ENCODE measurements at regions not wholly inside any gene's neighbourhood (a gene's known extent, or its start where the extent isn't known, plus 50 kb on each side); places are given as distances from the start of the nearest gene placed in this dataset.

DNA sequence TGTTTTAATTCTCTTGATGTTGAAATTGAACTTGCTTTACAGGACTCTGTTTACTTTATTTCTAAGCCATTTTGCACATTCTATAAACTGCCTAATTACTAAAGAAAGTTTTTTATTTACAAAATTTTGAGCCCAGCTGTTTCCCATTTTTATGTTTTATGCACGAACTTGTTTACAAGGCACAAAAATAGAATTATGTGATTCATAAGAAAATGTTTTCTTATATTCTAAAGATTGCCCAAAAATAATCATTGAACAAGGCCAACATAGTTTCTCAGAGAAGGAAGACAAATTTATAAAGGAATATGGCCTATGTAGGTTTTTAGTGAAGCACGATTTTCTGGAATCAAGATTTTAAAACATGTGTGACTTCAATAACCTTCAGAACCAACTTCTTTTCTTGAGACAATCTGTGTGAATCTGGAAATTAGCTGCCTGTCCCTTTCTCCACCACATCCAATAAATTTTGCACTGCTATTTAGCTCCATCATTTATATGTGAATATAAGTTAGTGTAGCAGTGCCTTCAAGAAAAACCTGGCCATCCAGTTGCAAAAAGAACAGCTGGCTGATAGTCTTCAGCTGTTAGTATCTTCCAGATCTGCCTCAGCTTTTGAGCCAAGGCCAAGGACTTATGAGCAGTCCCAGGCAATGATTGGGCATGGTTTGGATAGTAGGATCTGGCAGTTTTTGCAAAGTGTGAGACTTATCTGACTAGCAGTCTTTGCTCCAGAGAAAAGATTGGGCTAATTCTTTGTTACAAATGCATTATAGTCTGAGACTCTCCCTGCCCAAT, 253.2 kb upstream of the COL3A1 start:
- peak; percentile 90 for DNase-seq (ENCODE audit: low spot score)

DNA sequence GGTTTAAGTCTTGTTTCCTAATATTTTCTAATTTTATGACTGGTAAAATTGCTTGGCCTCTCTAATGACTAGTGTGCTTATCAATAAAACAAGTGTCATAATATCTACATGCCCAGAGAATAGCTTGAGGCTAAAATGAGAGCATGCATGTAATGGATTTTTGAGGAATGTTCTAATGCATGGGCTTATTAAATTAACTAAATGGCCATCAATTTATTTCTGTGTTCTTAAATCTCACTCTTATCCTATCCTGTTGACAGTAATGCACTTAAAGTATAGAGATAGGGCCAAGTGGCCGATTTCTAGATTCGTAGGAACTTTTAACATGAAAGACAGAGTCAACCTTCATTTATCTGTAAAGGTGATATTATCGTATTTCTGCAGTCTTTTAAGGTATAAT, 252.4 kb upstream of the COL3A1 start:
- no peak for DNase-seq (ENCODE audit: low spot score)

DNA sequence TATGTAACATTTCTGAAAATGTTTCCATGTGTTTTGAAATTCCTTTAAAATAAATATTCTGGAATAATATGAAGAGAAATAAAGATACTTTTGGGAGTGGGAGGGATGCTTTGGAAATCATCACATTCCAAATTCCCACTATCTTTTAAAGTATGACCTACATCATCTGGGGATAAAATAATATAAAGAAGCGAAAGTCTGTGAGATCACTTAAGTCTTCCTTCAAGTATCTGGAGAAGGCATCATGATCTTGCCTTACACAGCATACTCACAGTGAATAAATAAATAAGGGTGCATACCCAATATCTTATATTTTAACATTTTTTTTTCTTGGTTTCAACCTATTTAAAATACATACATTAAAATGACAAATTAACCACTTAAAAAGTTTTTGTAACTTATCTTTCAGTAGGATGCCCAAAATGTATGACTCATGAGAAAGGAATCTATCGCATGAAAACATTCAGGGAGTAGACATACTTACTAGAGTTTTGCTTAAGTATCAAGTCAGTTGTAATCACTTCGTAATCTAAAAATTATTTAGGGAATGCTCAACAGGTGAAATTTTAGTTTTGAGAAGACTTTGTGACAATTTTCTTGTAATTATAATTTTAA, 248.3 kb upstream of the COL3A1 start:
- DNase-seq (ENCODE audit: low spot score) = peak; percentile 58

DNA sequence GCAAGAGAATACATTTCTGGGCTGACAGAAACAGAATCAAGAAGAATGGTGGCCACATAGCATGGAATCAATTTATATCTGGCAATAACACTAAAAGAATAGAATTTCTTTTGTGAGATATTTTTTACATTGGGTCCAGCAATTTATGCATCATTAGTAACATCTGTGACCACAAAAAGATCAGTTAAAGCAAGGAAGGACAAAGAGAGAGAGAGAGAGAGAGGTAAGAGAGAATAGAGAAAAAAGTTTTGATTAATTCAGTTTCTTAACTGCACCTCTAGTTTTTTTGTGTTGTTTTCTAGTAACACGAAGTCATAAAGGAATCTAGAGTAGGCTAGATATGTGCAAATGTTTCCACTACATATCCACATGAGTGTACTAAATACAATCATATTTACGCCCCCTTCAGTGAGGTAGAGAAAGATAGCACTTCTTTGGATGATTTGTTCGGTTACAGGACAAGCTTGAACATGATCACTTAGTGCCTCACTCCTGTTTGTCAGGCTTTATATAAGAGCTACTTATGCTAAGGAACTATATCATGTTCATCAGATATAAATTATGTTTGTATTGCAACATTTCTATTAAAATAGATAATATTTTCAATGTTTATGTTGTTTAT, 247.4 kb upstream of the COL3A1 start:
- no peak for DNase-seq (ENCODE audit: low spot score)

DNA sequence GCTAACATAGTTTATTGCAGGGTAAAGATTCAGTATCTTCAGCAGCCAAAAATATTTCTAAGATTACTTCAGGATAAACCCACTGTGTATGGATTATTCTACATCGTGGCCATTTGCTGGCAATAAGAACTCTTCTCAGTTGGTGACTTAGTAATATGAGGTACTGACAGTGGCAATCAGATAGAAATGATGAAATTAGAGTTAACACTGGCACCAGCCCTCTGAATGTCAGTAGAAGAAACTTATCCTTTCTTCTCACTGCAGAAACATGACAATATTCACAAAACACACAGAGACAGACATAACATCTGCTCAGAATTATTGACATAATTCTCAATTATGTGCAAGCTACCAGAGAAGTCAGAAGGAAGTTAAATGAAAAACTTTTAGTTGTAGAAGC, 246.3 kb upstream of the COL3A1 start:
- DNase-seq (ENCODE audit: low spot score) = no peak

DNA sequence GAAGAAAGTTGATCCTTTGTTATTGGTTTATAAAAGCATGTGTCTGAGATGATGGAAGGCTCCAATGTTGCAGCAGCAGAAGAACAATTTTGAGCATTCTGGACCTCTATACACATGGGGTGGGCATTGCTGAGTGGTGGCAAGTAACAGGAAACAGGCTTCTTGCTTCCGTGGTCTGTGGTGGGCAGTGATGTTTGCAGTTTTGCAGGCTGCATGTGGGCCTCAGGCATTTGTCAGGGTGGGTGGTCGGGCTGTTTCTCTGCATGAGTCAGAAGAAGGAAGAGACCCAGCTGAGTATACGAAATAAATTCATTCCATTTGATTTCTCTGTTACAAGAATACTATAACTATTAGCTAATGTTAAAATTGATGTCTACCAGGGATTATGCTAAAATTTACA, 239.5 kb upstream of the COL3A1 start:
- DNase-seq (ENCODE audit: low spot score) = no peak

DNA sequence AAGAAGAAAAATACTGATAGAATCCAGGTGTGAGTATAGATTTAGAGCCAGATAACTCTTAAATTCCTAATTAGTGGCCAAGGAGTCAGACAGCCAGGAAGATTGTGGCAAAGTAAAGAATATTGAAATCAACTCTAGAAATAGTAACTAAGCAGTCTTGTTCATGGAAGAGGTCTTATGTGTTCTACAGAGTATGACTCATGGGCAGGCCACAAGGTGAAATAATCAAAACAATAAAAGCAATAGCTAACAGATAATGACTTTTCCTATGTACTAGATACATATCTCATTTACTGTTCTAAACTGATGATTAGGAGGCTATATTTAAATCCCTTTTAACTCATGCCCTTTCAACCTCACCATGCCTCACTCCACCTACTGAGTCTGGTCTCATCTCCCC, 227.4 kb upstream of the COL3A1 start:
- DNase-seq (ENCODE audit: low spot score) = no peak

DNA sequence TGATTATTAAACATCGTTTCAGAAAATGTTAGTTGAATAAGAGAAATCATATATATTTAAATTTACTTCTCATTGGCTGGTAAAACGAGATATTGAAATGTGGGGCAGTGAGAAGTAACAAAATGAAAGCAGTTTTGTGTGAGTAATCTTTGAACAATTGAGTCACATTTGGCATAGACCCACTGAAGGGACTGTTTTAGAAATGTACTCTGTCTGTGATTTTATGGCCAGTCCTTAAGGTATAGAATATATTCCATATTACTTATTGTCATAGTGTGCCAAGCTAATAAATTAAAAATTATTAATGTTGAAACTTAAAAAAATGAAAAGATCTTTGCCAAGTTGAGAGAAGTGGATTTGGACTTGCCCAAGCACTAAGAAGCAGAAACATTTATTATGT, 222.4 kb upstream of the COL3A1 start:
- DNase-seq (ENCODE audit: low spot score) = no peak

DNA sequence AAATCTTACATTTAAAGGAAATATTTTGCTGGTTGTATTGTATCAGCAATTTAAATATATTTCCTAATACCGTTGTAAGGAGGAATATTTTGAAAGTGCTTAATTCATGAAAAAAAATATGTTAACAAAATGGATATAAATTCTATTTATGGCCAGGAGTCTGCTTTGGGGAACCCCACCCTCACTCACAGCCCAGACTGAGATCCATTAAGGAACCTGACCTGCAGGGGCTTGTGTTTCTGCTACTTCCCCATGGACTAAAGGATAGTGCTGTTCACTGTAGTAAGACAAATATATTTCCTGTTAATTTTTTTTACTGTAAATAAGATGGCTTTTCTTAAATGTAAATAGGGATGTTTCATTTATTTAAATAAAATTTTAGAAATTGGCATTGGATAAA, 221.9 kb upstream of the COL3A1 start:
- DNase-seq (ENCODE audit: low spot score) = no peak

DNA sequence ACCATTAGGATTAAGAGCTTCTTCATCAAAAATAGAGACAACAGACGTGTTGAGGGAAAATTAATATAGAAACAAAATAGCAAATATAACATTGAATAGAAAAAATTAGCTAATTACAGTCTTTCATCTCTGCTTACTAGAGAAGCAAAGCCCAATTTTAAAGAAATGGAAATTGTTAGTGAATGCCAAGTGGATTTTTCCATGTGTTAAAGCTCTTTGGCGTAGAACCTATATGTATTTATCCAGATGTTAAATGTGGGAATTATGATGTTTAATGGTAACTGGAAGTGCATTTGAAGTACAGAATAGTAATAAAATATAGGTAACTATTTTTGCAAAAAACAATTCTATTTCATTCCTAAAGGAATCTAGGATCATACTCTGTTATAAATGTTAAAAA, 212.0 kb upstream of the COL3A1 start:
- no peak for DNase-seq (ENCODE audit: low spot score)

DNA sequence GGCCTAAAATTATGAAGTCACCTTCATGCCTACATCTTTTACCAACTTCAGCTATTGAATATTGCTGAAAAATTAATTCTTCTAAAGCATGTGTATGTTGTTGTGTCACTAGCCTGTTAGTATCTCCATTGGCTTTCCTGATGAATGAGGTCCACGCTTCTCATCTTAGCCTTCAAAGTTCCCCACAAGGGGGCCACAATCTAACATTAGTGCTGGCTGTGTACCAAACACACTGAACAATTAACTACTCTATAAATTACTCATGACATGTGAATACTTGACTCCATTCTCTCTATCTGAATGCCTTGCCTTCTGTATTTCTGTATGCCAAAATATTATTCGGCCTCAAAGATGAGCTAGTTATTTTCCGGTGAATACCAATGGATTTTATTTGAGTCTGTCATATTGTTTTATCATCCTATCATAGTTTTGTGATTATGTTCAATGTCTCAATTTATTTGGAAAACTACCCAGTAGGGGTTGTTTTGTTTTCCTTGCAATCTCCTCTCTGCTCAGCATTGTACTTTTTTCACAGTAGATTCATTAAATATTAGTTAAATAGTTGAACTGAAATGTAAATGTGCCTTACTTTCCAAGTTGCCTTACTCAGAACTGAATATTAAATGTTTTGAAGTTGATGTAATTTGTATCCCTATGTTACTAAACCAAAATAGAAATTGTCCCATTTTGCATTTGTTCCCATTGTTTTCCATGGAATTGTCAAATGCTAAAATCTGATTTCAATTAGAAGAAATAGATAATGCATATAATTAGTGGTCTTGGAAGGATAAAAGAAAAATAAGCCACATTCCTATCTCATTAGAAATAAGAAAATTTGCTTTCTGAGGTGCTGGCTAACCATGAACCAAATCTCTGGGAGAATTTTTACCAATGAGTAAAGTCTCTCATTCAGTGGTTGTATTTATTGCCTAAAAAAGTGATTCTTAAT, 208.4 kb upstream of the COL3A1 start:
- peak; percentile 39 for DNase-seq (ENCODE audit: low spot score)

DNA sequence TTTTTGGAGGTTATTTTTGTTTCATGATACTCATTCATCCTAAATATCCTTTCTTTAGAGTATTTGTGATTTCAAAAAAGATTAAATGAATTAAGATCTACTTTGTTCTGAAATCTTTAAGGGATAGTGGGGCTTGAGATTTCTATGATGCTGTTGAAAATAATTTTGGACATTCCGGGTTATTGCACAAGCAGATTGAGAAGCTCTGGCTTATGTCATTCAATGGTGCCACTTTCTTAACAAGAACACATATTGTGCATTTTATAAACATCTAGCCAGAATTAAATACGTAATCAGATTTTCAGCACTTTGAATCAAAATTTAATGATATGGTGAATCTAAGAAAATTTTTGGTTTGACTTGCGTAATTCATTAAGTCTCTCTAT, 207.7 kb upstream of the COL3A1 start:
- no peak for DNase-seq (ENCODE audit: low spot score)

DNA sequence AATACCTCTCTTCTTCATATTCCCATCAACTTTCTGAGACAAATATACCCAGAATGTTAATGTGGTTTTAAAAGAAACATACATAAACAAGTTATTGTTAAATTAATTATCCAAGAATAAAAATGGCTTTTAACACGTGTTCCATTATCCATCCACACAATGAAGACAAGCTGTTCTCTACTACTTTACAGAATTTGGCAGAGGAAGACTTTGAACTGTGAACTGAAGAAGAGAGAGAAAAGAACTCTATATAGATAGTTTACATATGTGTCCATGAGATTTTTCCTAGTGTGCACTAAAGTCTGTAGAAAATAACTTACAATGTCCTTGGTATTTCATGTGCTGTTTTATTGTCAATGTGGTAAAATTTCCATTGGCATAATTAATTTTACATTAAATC, 207.0 kb upstream of the COL3A1 start:
- no peak for DNase-seq (ENCODE audit: low spot score)

DNA sequence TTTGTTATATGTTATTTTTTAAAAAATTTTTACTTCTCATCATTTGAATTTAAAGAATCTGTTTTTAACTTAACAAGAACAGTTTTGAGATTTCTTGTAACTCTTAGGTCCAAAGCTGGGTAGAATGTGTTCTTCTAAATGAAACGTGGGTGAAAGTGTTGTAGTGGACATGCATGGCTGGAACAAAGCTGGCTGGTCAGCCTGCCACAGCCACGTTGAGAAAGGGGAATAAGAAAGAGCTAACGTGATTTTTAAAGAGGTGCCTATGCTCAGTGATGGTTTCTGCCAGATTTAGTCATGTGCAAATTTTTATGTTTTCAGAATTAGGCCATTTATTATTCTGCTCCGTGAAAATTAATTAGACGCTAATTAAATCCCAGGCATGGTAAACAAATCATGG, 203.9 kb upstream of the COL3A1 start:
- DNase-seq (ENCODE audit: low spot score) = no peak

DNA sequence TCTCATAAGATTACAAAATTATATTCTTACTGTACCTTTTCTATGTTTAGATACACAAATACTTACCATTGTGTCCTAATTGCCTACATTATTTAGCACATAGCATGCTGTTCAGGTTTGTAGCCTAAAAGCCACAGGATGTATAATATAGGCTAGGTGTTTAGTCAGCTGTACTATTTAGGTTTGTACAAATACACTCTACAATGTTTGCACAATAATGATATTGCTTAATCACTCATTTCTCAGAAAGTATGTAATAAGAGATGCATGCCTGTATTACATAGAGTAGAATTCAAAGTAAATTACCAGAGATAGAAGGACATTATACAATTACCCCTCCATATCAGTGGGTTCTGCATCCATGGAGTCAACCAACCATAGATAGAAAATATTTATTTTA, 201.1 kb upstream of the COL3A1 start:
- no peak for DNase-seq (ENCODE audit: low spot score)

DNA sequence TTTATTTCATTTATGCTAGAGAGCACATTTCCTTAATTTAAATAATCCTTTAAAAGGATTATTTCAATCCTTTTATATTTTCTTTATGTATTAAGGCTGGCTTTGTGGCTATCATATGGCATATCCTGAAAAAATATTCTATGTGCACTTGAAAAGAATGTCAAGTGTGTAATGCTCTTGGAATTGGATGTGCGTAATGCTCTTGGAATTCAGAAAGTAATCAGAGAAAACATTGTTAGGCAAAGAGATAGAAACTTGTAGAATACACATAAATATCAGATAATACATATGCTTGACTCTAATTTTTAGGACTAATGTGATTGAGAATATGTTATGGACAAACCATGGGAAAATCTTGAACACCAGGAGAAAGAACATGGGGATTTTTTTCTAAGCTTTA, 197.5 kb upstream of the COL3A1 start:
- peak; percentile 55 for DNase-seq (ENCODE audit: low spot score)

DNA sequence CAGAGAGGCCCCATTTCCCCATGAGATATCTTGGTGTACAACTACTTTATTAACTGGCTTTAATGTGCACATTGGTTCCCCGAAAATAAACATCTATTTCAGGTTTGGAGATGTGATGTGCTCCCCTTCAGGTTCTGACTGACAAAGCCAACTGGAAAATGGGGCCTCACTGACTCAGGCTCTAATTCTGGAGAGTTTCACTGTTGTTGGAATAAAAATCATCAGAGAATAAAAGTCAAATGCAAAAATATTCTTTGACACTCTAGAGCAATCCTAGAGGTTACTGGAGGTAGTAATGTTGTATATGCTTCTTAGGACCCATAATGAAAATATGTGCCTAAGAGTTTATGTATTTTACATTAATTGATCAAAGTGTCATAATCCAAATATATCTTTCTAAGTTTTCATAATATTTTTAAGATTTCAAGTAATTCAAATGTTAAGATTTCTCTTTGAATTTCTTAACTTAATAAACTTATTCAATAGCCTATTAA, 189.9 kb upstream of the COL3A1 start:
- no peak for DNase-seq (ENCODE audit: low spot score)

DNA sequence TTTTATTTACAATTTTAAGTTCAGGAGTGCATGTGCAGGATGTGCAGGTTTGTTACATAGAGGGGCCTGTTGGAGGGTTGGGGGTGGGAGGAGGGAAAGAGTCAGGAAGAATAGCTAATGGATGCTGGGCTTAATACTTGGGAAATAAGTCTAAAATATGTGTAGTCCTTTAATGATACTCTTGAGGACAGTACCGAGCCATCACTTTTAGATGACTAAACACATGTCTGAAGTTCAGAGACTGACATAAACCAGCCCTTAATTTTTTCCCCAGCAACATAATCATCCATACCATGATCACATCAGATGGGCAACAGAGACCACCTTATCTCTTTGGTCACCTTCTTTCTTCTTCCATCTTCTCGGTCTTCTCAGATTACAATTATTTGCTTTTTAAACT, 189.1 kb upstream of the COL3A1 start:
- DNase-seq (ENCODE audit: low spot score) = peak; percentile 90

DNA sequence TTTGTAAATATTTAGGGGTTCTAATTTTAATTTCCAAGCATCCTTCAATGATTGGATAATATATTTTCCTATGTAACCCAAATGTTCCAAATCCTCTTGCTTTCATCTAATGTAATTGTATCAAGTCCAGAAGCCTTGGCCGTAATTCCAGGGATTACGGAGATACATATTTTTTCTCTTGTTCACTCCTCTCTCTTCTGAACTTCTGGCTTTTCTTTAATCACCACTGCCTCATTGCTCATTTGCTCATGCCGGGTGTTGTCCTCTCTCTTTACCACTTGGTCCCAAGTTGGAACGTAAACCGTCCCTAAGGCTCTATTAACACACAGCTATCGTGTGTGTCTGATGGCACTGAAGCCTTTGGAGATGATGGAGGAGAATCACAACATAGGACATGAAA, 188.7 kb upstream of the COL3A1 start:
- DNase-seq (ENCODE audit: low spot score) = peak; percentile 96

DNA sequence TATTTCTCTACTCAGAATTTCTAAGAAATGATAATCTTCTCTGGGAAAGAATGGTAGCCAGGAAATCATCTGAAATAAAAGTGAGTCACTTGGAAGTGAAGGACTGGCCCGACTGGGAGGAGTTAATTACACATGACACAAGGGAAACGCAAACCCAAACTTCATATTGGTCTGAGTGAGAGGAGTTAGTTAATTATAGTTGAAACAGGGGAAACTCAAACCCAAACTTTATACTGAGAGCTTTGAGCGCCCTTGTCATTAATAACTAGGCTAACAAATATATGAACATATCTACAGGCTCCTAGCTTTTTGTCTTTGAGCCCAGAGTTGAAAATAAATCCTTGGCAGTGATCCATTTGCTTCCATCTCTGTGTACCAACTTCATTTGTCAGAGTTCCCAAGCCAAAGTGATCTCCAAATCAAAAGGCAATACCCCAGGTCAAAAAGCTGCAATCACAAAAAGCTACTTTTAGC, 187.8 kb upstream of the COL3A1 start:
- DNase-seq (ENCODE audit: low spot score) = peak; percentile 82

DNA sequence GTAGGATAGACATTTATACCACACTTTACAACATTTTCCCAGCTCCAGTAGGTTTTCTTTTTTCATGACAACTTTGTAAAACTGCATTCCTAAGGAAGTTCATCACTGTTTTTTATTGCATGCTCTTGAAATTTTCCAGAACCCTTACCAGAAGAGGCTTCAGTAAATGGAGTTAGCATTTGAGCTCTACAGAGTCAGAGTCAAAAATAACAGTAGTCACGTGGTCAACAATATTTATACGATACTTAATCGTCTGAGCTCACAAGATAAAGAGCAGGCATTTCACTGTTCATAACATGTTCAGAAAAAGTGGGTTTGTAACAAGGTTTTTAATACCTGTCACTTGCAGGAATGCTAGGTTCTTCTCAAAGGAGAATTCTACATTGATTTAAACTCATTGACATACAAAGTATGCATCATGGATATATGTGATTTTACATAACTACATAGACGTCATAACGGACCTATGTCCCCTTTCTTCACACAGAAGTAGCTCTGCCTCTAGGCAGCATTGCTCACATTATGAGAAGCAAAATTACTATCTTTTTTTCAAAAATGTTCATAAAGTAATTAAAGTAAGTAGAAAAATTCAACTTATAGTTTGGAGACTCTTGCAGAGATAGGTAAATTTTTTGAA, 187.0 kb upstream of the COL3A1 start:
- peak; percentile 99 for DNase-seq (ENCODE audit: low spot score)
